LHCN-M2 (cell line): ENCODE measurements at regions not wholly inside any gene's neighbourhood (a gene's known extent, or its start where the extent isn't known, plus 50 kb on each side); places are given as distances from the start of the nearest gene placed in this dataset.

ENCODE experiments used
- DNase-seq: peaks from one replicate; pipeline ENCODE4 v3.0.0-alpha.2; 2012; ENCODE audit warnings: low read depth

- no peak for DNase-seq
These were observed 492.1 kb upstream of the PPP2R3A start for GRCh38 chr3:135473449-135473848.

GRCh38 chr3:135487261-135487660 is 478.3 kb upstream of the PPP2R3A start:
- DNase-seq = no peak

DNA sequence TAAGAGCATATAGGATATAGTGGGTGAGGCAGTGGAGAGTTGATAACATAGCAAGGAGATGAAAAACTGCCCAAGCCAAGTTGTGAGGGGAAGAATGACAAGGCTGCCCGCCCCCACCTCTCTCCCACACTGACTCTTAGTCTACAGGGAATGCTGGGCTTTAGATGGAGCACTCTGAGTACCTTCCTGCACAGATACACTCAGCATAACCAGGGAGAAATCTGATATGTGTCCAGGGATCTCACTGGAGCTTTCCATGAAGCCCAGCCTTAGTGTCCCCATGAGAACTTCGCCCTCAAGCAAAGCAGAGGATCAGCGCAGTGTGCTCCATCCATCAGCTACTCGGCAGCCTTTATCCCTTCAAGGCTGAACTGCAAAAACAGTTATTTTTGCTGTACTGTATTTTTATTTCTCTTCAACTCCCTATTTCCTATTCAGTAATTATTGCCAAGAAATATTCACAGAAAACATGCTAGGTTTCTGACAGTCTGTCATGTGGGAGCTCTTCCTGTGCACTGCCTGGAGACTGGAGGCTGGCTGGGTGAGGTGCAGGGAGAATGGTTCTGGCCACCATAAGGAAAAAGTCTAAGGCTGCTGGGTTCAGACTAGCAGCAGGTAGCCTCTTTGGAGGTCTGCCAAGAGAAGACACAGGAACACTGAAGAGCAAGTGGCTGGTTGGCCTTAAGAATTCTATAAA is 475.2 kb upstream of the PPP2R3A start:
- DNase-seq = no peak

DNA sequence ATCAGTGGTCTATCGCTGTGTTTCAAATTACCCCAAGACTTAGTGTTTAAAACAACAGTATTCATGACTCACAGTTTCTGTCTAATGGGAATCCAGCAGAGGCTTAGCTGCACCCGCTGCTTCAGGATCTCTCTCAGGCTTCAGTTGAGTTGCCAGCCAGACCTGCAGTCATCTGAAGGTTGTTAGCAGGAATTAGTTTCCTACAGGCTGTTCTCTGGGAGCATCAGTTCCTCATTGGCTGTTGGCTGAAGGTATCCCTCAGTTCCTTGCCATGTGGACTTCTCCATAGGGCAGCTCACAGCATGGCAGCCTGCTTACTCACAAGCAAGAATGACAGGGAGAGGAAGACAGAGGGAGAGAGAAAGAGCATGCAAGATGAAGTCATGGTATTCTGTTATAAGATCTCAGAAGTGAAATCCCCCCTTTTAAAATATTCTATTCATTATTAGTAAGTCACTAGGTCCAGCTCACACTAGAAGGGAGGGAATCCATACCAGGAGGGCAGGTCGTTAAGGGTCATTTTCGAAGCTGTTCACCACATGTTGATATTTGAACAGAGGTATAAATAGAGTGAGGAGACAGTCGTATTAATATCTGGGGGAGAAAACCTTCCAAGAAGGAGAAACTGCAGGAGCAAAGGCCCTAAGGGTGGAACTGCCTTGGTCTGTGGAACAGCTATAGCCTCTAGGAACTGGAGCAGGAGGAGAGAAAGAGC is 473.9 kb upstream of the PPP2R3A start:
- peak; percentile 20 for DNase-seq

- DNase-seq = no peak
These were observed 469.6 kb upstream of the PPP2R3A start for GRCh38 chr3:135495891-135496290.

DNA sequence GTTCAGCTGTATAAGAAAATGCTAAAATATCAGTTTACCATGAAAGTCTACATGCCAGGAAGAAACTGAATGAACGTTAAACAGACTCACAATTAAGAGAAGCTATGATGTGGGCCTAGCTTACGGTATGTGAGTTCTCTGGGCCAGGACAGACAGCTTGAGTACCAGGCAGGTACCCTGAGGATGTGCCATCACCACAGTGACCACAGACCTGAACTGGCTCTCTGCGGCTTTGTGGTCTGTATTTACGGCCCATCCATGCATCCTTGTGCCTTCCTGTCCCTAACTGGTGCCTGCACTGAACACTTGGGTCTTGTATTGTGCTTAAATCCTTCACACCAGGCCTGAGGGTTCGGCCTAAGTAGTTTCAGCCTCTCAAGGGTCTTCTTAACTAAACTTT is 467.5 kb upstream of the PPP2R3A start:
- DNase-seq = no peak

DNA sequence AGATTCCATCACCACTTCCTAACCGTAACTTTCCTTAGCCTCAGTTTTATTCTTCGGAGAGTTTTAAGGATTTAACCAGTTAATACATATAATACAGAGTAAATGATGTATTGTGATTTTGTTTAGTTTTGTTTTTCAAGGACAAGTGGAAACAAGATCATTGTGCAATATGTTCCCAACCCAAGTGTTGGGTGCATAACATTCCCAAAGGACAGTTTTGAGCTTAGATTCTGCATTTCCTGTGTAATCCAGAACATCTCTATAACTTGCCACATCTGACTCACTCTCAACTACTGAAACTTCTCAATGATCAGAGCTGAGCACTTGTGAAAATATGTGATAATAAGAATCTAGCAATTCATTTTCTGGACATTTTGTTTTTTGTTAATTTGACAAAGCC is 466.1 kb upstream of the PPP2R3A start:
- peak; percentile 22 for DNase-seq

DNA sequence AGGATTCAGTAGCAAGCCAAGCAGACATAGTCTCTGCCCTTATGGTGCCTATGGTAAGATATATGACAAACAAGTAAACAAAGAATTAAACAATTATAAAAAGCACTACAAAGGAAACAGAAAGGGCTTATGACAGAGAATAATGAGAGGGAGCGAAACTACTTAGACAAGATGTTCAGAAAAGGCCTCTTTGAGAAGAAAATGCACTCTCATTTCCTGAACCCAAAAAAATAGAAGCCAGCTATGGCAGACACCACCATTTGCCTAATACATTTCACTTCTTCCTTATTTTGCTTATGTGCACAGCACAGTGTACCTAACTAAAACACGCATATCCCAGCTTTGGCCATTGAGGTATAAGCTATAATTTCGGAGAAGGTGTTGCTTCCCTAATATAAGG is 465.5 kb upstream of the PPP2R3A start:
- no peak for DNase-seq

DNA sequence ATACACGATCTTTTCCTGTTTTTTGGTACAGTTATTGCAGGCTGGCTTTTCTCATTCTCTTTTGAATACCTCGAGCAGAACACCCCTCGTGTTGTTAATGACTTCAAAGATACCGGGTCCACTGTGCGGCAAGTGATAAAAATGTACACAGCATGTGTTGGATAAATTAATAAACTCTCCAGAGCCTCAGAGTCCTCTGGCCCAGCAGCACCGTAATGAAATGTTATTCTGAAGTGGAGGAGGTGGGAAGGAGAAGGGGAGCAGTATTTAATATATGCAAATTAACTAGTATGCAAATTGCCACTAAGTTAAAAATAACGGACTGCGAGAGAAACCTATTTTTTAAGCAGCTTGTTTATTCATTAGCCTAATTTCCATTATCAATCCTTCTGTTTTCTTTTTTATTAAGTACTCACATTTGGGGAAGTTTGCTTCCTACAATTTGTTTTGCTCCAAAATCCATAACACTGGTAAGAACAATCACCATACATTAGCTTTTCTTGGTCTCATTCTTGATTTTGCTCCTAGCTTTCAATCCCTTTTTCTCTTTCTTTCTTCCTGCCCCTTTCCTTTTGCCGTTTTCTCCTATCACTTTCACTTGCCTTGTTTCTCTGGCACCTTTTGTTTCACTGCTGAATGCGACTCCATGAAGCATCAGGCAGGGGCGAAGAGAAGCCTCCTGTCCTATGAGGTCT is 462.3 kb upstream of the PPP2R3A start:
- DNase-seq = no peak

- DNase-seq = peak; percentile 50
These were observed 461.5 kb upstream of the PPP2R3A start for GRCh38 chr3:135503760-135504686.

- DNase-seq = peak; percentile 67
These were observed 452.1 kb upstream of the PPP2R3A start for GRCh38 chr3:135513106-135514059.

GRCh38 chr3:135514060-135514448 is 451.5 kb upstream of the PPP2R3A start:
- DNase-seq = no peak

DNA sequence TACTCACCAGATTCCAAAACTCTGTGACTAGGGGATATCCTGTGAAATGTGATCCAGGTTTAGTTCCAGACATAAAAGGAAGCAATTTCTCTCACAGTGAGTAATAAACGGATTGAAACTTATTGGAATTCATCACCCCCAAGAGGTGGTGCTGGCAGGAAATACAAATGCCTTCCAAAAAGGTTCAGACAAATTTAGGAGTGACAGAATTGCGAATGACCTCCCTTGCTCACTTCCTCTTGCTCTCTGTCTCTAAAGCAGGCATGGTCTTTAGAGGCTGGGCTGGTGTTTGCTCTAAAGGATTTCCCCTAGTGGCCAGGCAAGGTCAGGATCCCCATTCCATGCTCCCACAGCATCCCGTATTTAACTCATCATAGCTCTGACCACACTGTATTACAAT is 449.4 kb upstream of the PPP2R3A start:
- peak; percentile 45 for DNase-seq

- no peak for DNase-seq
These were observed 437.0 kb upstream of the PPP2R3A start for GRCh38 chr3:135528413-135529015.

- DNase-seq = no peak
These were observed 433.5 kb upstream of the PPP2R3A start for GRCh38 chr3:135532021-135532420.

DNA sequence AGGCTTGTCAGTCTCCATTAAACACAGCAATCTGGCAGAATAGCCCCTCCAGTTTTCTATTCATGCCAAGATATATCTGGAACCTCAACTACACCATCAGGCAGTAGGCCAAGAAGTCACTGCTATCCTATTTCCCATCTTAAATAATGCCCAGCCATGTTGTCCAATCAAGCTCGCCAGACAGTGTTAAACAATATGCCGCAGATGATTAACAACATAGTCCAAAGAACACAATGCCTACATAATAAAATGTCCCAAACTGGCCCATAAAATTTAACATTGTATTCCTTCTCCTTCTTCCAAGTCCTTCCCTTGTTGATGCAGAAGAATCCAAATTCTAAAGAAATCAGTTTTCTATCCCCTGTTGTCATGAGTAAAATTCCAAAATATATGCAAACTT is 427.4 kb upstream of the PPP2R3A start:
- DNase-seq = no peak

GRCh38 chr3:135539351-135539750 is 426.2 kb upstream of the PPP2R3A start:
- DNase-seq = no peak

DNA sequence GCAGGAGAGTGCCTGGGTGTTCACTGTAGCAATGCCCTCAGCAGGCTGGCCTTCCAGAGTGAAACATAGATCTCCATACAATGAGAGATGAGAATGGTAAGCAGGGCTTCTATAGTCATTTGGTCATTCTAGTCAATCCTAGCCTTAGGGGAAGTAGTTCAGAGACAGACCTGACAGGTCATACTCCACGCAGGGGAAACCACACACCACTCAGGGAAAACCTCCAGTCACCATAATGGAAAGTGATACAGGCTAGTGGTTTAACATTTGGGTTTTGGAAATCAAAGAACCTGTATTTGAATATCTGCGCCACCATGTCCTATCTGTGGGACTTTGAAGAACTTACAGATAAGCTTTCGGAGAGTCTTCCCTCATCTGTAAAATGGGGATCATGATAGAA is 425.7 kb upstream of the PPP2R3A start:
- DNase-seq = no peak

- DNase-seq = no peak
These were observed 415.5 kb upstream of the PPP2R3A start for GRCh38 chr3:135549928-135550494.

GRCh38 chr3:135556174-135556573 is 409.4 kb upstream of the PPP2R3A start:
- DNase-seq = peak; percentile 29
